Rectal smooth muscle tissue (tissue), 1 donor: ENCODE measurements at regions not wholly inside any gene's neighbourhood (a gene's known extent, or its start where the extent isn't known, plus 50 kb on each side); places are given as distances from the start of the nearest gene placed in this dataset.

Source experiments
- H3K27ac ChIP-seq: one replicate; pipeline ENCODE4 v1.7.0; 2013; ENCODE audit warnings: low read depth, low read length, inconsistent platforms
- H3K27me3 ChIP-seq: one replicate; pipeline ENCODE4 v1.7.0; 2013; ENCODE audit warnings: low read length; ENCODE audit not compliant: control insufficient read depth, insufficient read depth
- H3K36me3 ChIP-seq: one replicate; pipeline ENCODE4 v1.7.0; 2013; ENCODE audit warnings: low read length; ENCODE audit not compliant: control insufficient read depth, insufficient read depth
- H3K4me1 ChIP-seq: one replicate; pipeline ENCODE4 v1.7.0; 2013; ENCODE audit warnings: low read length; ENCODE audit not compliant: control insufficient read depth, insufficient read depth
- H3K4me3 ChIP-seq: one replicate; pipeline ENCODE4 v1.7.0; 2013; ENCODE audit warnings: low read length
- H3K9ac ChIP-seq: one replicate; pipeline ENCODE4 v1.7.0; 2013; ENCODE audit warnings: low read length

GRCh38 chr10:78372806-78373205 lies 339.1 kb downstream of the RPS24 start:
- Histone ChIP-seq H3K9ac (no peak overlapping the region), H3K27ac (no peak overlapping the region), H3K36me3 (no peaks in the 10 kb centered on the region), H3K4me1 (peaks cover 6% of the 10 kb centered on the region), H3K4me3 (no peak overlapping the region), H3K27me3 (no peaks in the 10 kb centered on the region)

DNA sequence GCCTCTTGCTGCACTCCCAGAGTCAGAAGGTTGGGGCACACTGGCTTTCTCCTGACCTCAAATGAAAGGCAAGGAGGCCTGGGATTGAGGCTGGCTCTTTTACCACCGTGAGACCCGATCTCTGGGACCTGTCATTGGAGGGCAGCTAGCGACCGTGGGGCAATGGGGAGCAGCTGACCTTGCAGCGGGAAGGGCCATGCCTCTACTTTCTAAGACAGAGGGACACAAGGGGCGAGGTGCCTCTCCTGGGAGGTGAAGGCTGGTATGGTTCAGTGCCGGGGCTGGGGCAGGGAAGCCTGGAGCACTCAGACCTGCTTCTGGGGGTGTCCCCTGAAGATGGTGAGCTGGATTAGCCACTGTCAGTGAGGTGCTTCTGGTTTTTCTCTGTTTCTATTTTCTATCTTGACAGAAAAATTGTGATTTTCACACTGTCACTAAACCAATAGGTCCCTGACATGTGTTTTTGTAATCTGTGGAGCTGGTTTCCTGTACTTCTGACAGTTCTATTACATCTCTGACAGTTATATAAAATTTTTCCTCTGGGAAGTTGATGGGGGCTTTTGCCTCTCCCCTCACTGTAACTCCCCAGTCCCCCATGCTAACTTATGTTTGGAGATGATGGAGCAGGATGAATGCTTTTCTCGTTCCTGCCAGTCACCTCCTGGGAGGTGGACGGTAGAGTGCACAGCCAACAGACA lies 340.8 kb downstream of the RPS24 start:
- H3K27me3 ChIP-seq = no peaks in the 10 kb centered on the region
- no peak overlapping the region for H3K27ac ChIP-seq
- no peak overlapping the region for H3K4me3 ChIP-seq
- no peaks in the 10 kb centered on the region for H3K4me1 ChIP-seq
- H3K9ac ChIP-seq = no peak overlapping the region
- no peaks in the 10 kb centered on the region for H3K36me3 ChIP-seq

DNA sequence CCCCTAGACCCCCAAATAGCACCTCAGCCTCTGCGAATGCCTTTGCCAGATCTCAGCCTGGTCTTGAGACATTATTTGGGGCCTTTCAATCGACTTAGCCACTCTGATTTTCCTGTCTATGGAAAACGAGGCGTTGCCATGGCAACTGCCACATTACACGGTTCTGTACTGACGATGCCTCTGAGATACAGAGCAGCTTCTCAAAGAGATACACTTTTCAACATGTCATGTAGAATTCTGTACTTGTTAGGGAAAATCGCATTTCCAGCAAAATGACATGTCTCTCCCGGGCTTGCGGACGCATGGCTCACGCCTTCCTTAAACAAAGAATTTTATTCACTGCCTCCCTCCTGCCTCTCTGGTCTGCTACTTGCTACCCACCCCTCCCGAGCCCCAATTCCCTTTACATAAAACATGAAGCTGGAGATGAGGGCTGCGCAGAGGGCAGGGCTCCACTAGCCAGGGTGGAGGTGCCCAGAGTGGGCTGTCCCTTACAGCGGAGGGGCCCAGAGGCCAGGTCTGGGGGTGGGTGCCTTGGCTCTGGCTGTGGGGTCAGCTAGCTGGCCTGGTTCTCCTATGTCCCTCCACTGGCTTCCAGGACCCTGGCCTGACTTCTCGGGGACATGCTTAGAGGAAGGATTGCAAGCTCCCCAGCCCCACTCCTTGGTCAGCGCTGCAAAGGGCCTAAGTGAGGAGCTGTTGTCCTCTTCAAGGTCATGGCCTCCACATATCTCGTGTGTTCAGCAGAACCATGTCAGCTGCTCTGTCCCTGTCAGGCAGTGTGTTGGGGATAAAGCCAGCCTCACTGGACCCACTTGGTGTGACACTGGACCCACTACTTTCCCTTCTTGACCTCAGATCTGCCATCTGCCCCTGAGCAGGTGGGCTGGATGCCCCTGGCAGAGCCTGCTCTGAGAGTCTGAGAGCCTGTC lies 342.5 kb downstream of the RPS24 start:
- H3K4me1 ChIP-seq = no peaks in the 10 kb centered on the region
- no peaks in the 10 kb centered on the region for H3K36me3 ChIP-seq
- no peak overlapping the region for H3K4me3 ChIP-seq
- H3K27ac ChIP-seq = no peak overlapping the region
- H3K9ac ChIP-seq = no peak overlapping the region
- H3K27me3 ChIP-seq = no peaks in the 10 kb centered on the region

DNA sequence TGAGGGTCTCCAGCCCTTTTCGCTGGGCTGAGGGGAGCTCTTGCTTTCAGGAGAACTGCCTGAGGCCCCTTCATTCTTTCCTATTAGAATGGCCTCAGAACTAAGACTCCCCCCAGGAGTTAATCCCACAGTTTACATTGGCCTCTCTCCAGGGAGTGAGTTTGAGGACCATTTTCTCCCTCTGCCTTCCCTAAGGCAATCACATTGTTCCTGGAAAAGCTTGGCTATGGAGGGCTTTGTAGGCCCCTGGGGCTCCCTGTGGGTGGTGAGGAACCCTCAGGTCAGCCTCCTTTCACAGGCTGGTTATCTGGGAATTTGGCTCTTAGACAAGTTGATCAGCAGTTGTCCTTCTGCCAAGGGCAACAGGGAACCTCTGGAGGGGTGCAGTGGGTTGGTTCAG lies 343.7 kb downstream of the RPS24 start:
- Histone ChIP-seq H3K9ac (no peak overlapping the region), H3K27me3 (no peaks in the 10 kb centered on the region), H3K4me1 (no peaks in the 10 kb centered on the region), H3K4me3 (no peak overlapping the region), H3K36me3 (no peaks in the 10 kb centered on the region), H3K27ac (no peak overlapping the region)

- Histone ChIP-seq H3K4me1 (no peaks in the 10 kb centered on the region), H3K36me3 (no peaks in the 10 kb centered on the region), H3K27me3 (no peaks in the 10 kb centered on the region), H3K27ac (no peak overlapping the region), H3K9ac (no peak overlapping the region), H3K4me3 (no peak overlapping the region)
These were observed 344.5 kb downstream of the RPS24 start for GRCh38 chr10:78378192-78378591.

DNA sequence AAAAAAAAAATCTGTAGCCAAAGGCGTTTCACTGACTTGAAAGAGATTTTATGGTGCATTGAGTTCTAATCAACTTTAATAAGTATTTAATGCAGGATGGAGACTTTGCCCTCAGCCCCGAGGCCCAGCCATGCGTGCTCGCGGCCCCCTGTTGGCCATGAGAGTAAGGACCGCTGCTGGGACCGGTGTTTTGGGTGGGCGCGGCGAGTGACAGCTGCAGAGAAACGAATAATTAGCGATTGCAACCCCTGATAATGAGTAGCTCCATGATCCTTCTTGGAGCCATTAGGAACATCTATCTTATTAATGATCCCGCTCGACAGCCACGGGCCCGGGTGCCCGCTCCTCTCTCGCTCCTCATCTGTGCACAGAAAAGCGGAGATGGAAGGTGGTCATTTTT lies 347.4 kb downstream of the RPS24 start:
- H3K27me3 ChIP-seq = no peaks in the 10 kb centered on the region
- no peak overlapping the region for H3K9ac ChIP-seq
- H3K36me3 ChIP-seq = no peaks in the 10 kb centered on the region
- H3K4me1 ChIP-seq = no peaks in the 10 kb centered on the region
- H3K27ac ChIP-seq = no peak overlapping the region
- no peak overlapping the region for H3K4me3 ChIP-seq

- H3K27ac ChIP-seq = no peak overlapping the region
- no peaks in the 10 kb centered on the region for H3K36me3 ChIP-seq
- H3K4me1 ChIP-seq = no peaks in the 10 kb centered on the region
- no peaks in the 10 kb centered on the region for H3K27me3 ChIP-seq
- H3K9ac ChIP-seq = no peak overlapping the region
- no peak overlapping the region for H3K4me3 ChIP-seq
These were observed 348.4 kb downstream of the RPS24 start for GRCh38 chr10:78382047-78382446.

DNA sequence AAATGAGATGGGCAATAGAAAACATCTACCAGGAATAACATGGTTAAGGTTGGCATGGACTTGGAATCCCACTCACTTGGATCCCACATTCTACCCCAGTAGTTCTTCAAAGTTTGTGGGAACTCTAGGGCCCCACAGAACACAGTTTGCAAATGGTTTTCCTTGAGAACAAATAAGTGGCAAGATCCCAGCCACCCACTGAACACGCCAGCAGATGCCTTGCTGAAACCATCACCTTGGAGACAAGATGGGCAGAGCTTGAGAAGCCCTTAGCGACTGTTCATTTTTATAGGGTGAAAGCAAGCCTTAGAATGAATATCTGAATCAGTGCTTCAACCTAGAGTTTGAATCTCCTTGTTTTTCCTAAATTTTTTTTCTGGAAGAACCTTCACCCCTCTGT lies 349.1 kb downstream of the RPS24 start:
- H3K36me3 ChIP-seq = no peaks in the 10 kb centered on the region
- H3K27ac ChIP-seq = no peak overlapping the region
- no peaks in the 10 kb centered on the region for H3K27me3 ChIP-seq

GRCh38 chr10:78383378-78384048 lies 349.9 kb downstream of the RPS24 start:
- no peak overlapping the region for H3K4me3 ChIP-seq
- no peaks in the 10 kb centered on the region for H3K27me3 ChIP-seq
- H3K9ac ChIP-seq = no peak overlapping the region
- H3K27ac ChIP-seq = no peak overlapping the region
- H3K4me1 ChIP-seq = no peaks in the 10 kb centered on the region
- H3K36me3 ChIP-seq = no peaks in the 10 kb centered on the region

More for the DNA sequence above, 349.1 kb downstream of the RPS24 start:
- Histone ChIP-seq H3K4me3 (no peak overlapping the region), H3K4me1 (no peaks in the 10 kb centered on the region), H3K9ac (no peak overlapping the region)

DNA sequence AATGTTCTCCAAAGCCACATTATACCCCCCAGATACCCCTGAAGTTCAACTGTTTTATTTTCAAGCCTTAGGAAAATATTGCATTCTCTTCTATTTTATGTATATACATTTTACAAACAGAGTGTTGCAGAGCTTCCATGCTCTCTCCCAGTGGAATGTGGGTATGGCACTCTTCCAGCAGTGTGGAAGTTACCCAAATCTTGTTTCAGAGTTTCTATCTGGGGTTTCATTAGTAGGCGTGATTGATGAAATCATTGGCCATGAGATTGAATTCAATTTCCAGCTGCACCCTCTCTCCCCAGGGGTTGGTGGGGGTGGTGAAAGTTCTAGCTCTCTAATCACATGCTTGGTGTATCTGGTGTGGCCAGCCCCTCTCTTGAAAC lies 350.4 kb downstream of the RPS24 start:
- Histone ChIP-seq H3K9ac (no peak overlapping the region), H3K4me1 (no peaks in the 10 kb centered on the region), H3K4me3 (no peak overlapping the region), H3K27ac (no peak overlapping the region), H3K36me3 (no peaks in the 10 kb centered on the region), H3K27me3 (no peaks in the 10 kb centered on the region)

- no peaks in the 10 kb centered on the region for H3K27me3 ChIP-seq
- no peaks in the 10 kb centered on the region for H3K36me3 ChIP-seq
- H3K4me1 ChIP-seq = no peaks in the 10 kb centered on the region
- H3K4me3 ChIP-seq = no peak overlapping the region
- H3K9ac ChIP-seq = no peak overlapping the region
- no peak overlapping the region for H3K27ac ChIP-seq
These were observed 351.9 kb downstream of the RPS24 start for GRCh38 chr10:78385599-78385998.

DNA sequence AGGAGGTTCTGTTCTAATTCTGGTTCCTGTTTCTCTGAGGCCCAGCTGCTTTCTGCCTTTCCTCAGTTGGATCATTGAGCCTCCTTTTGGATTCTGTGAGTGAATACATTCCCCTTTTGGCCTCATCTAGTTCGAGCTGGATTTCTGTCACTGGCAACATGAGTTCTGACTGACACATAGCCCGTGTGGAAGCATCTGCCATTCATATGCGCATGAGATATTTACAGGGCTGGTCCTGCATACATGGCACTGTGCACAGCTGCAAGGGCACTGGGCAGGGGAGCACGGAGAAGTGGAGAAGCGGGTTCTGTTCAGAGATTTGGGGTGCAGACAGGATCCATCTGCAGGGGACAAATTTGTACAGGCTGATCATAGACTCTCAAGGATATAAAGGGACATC lies 352.8 kb downstream of the RPS24 start:
- Histone ChIP-seq H3K4me1 (no peaks in the 10 kb centered on the region), H3K36me3 (no peaks in the 10 kb centered on the region), H3K27ac (no peak overlapping the region), H3K9ac (no peak overlapping the region), H3K27me3 (no peaks in the 10 kb centered on the region), H3K4me3 (no peak overlapping the region)
